PC-9 (cell line): ENCODE measurements at regions not wholly inside any gene's neighbourhood (a gene's known extent, or its start where the extent isn't known, plus 50 kb on each side); places are given as distances from the start of the nearest gene placed in this dataset.

ENCODE experiments used
- EZH2 ChIP-seq: fragments of 200-600 bp; sonication (generic); IDR thresholded peaks from 2 replicates; pipeline ENCODE4 v1.8.0; 2017; ENCODE audit warnings: antibody characterized with exemption, low read depth
- TF ChIP-seq, protein P1 (sequence below): fragments of 200-600 bp; sonication (generic); conservative IDR thresholded peaks from 2 replicates; pipeline ENCODE4 v1.6.1; 2017; ENCODE audit warnings: mixed run types, antibody characterized with exemption, mild to moderate bottlenecking, moderate library complexity

- no peak for TF ChIP-seq EZH2
- TF ChIP-seq, protein P1, sequence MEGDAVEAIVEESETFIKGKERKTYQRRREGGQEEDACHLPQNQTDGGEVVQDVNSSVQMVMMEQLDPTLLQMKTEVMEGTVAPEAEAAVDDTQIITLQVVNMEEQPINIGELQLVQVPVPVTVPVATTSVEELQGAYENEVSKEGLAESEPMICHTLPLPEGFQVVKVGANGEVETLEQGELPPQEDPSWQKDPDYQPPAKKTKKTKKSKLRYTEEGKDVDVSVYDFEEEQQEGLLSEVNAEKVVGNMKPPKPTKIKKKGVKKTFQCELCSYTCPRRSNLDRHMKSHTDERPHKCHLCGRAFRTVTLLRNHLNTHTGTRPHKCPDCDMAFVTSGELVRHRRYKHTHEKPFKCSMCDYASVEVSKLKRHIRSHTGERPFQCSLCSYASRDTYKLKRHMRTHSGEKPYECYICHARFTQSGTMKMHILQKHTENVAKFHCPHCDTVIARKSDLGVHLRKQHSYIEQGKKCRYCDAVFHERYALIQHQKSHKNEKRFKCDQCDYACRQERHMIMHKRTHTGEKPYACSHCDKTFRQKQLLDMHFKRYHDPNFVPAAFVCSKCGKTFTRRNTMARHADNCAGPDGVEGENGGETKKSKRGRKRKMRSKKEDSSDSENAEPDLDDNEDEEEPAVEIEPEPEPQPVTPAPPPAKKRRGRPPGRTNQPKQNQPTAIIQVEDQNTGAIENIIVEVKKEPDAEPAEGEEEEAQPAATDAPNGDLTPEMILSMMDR: no peak
Observed at GRCh38 chr6:155740781-155741399, 285.3 kb upstream of the NOX3 start.
